OCI-LY1 (cell line): ENCODE measurements at regions not wholly inside any gene's neighbourhood (a gene's known extent, or its start where the extent isn't known, plus 50 kb on each side); places are given as distances from the start of the nearest gene placed in this dataset.

Experiments
- CTCF ChIP-seq: fragments of 200-600 bp; sonication (generic), shearing (Covaris generic); IDR thresholded peaks from 2 replicates; pipeline ENCODE4 v1.5.1; 2017; ENCODE audit warnings: mild to moderate bottlenecking, antibody characterized with exemption, low read length, moderate library complexity, mixed read lengths
- EZH2 ChIP-seq: fragments of 200-600 bp; sonication (generic), shearing (Covaris generic); IDR thresholded peaks from 2 replicates; pipeline ENCODE4 v1.8.0; 2017; ENCODE audit warnings: borderline replicate concordance, mixed run types, mild to moderate bottlenecking, antibody characterized with exemption, low read length, moderate library complexity, mixed read lengths

DNA sequence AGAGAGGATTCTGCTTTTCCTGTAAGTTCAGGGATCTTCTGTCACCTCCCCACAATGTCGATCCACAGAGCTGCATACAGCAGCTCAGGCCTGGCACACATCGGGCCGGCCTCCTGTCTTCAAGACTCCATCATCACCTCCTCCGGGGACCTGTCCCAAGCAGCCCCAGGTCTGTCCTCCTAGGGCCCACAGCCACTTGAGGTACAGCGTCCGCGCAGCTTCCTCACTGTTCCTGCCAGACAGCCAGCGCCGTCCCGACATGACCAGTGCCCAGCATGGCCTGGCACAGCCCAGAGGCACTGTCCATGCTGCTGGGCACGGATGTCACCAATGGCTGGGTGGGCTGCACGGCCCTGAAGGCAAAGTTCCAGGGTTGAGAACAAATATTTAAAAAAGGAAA lies 101.6 kb downstream of the DLL1 start:
- no peak for TF ChIP-seq CTCF
- no peak for TF ChIP-seq EZH2
